Bronchial epithelial cell (primary cell): ENCODE measurements at regions not wholly inside any gene's neighbourhood (a gene's known extent, or its start where the extent isn't known, plus 50 kb on each side); places are given as distances from the start of the nearest gene placed in this dataset.
"Not testable (repeated sequence)": the region's sequence is repeated elsewhere in the genome, so short reads cannot be mapped to it uniquely, and the experiment has no call there.

Source experiments
- DNase-seq: peaks from one replicate; pipeline ENCODE4 v3.0.0-alpha.2; 2010; ENCODE audit warnings: low read depth
- FAIRE-seq: peaks from 2 replicates; lab custom pipeline; 2011; peaks lifted over from hg19 to GRCh38; lab: Jason Lieb, UNC
- H3K27me3 ChIP-seq: 2 replicates; pipeline ENCODE4 v1.5.1; 2011; ENCODE audit warnings: low read length; ENCODE audit not compliant: control insufficient read depth, insufficient read depth
- H3K36me3 ChIP-seq: 2 replicates; pipeline ENCODE4 v1.5.1; 2011; ENCODE audit warnings: low read length; ENCODE audit not compliant: control insufficient read depth, insufficient read depth
- H3K4me3 ChIP-seq: 2 replicates; pipeline ENCODE4 v1.5.1; 2011; ENCODE audit warnings: mild to moderate bottlenecking, low read depth, low read length, control low read depth
- CTCF ChIP-seq: IDR thresholded peaks from 2 replicates; pipeline ENCODE4 v1.5.1; 2011; ENCODE audit warnings: mild to moderate bottlenecking, moderate library complexity, low read length, control low read depth, inconsistent platforms; ENCODE audit not compliant: insufficient read depth, severe bottlenecking

- no peak for DNase-seq
- no peak for FAIRE-seq
- no peak for TF ChIP-seq CTCF
- Histone ChIP-seq H3K36me3 (no peaks in the 10 kb centered on the region), H3K27me3 (no peaks in the 10 kb centered on the region), H3K4me3 (no peak overlapping the region)
Measured at GRCh38 chr5:174644923-174645322, 79.5 kb upstream of the MSX2 start.

GRCh38 chr5:174645677-174646076 is 78.7 kb upstream of the MSX2 start:
- FAIRE-seq = no peak
- no peaks in the 10 kb centered on the region for H3K27me3 ChIP-seq
- H3K36me3 ChIP-seq = no peaks in the 10 kb centered on the region
- no peak for DNase-seq
- H3K4me3 ChIP-seq = no peak overlapping the region
- TF ChIP-seq CTCF = no peak

GRCh38 chr5:174648618-174649017 is 75.8 kb upstream of the MSX2 start:
- not testable (repeated sequence) for H3K36me3 ChIP-seq, FAIRE-seq, DNase-seq, H3K27me3 ChIP-seq, H3K4me3 ChIP-seq

GRCh38 chr5:174649391-174649790 is 75.0 kb upstream of the MSX2 start:
- FAIRE-seq = no peak
- no peaks in the 10 kb centered on the region for H3K36me3 ChIP-seq
- no peak overlapping the region for H3K4me3 ChIP-seq
- DNase-seq = no peak
- TF ChIP-seq CTCF = no peak
- H3K27me3 ChIP-seq = no peaks in the 10 kb centered on the region

- H3K36me3 ChIP-seq = no peaks in the 10 kb centered on the region
- no peaks in the 10 kb centered on the region for H3K27me3 ChIP-seq
- H3K4me3 ChIP-seq = no peak overlapping the region
- FAIRE-seq (no peak), DNase-seq (no peak)
- TF ChIP-seq CTCF = no peak
Measured at GRCh38 chr5:174654442-174654841, 69.9 kb upstream of the MSX2 start.

- TF ChIP-seq CTCF = no peak
- DNase-seq (no peak), FAIRE-seq (no peak)
- H3K27me3 ChIP-seq = no peaks in the 10 kb centered on the region
- no peaks in the 10 kb centered on the region for H3K36me3 ChIP-seq
- H3K4me3 ChIP-seq = no peak overlapping the region
Measured at GRCh38 chr5:174655351-174655750, 69.0 kb upstream of the MSX2 start.
